Uterus (tissue), 2 donors: ENCODE measurements at regions not wholly inside any gene's neighbourhood (a gene's known extent, or its start where the extent isn't known, plus 50 kb on each side); places are given as distances from the start of the nearest gene placed in this dataset.

Experiments used
- CTCF ChIP-seq, 4 experiments: fragments of 200-600 bp in 2 of 4; fragments of 450-650 bp in 2 of 4; sonication (generic) in 2 of 4; IDR thresholded peaks; one replicate each; pipeline ENCODE4 v1.5.1; 2016 to 2019; ENCODE audit warnings: antibody characterized with exemption in 4 of 4, mild to moderate bottlenecking in 2 of 4, moderate library complexity in 1 of 4
- POLR2A ChIP-seq, 2 donors: fragments of 450-650 bp; IDR thresholded peaks; one replicate each; pipeline ENCODE4 v1.6.1; 2016; ENCODE audit warnings: antibody characterized with exemption in 2 of 2, mild to moderate bottlenecking in 1 of 2, moderate library complexity in 1 of 2

- TF ChIP-seq CTCF (IDR thresholded peaks at IDR 0.05) (no peak), POLR2A (IDR thresholded peaks at IDR 0.05) (no peak)
These were observed 192.0 kb downstream of the MTX2 start for GRCh38 chr2:176461098-176461808.
